Adrenal gland (tissue), 5 donors: ENCODE measurements at regions not wholly inside any gene's neighbourhood (a gene's known extent, or its start where the extent isn't known, plus 50 kb on each side); places are given as distances from the start of the nearest gene placed in this dataset.

Experiments used
- CTCF ChIP-seq, 6 experiments: fragments of 450-650 bp in 4 of 6; fragments of 200-600 bp in 2 of 6; sonication (generic) in 1 of 6; IDR thresholded peaks; 1 replicate in 5 of 6; 2 replicates in 1 of 6; pipeline versions ENCODE4 v1.5.1 to v1.8.0; 2016 to 2021; ENCODE audit warnings: antibody characterized with exemption in 6 of 6, mild to moderate bottlenecking in 2 of 6, moderate library complexity in 1 of 6
- POLR2A ChIP-seq, 2 donors: fragments of 450-650 bp; IDR thresholded peaks; one replicate each; pipeline ENCODE4 v1.6.1; 2017; ENCODE audit warnings: antibody characterized with exemption in 2 of 2, mild to moderate bottlenecking in 2 of 2, moderate library complexity in 1 of 2
- donor health status: DM: no; HTN: no; CAD: no.

GRCh38 chr7:69250958-69251357 is 347.3 kb upstream of the AUTS2 start:
- TF ChIP-seq CTCF (IDR thresholded peaks at IDR 0.05) (no peak), POLR2A (IDR thresholded peaks at IDR 0.05) (no peak)
